ENCODE measurements at regions not wholly inside any gene's neighbourhood (a gene's known extent, or its start where the extent isn't known, plus 50 kb on each side); places are given as distances from the start of the nearest gene placed in this dataset.
A peak's percentile ranks its signal among the peaks of the same experiment; 100 is the strongest.

DNA sequence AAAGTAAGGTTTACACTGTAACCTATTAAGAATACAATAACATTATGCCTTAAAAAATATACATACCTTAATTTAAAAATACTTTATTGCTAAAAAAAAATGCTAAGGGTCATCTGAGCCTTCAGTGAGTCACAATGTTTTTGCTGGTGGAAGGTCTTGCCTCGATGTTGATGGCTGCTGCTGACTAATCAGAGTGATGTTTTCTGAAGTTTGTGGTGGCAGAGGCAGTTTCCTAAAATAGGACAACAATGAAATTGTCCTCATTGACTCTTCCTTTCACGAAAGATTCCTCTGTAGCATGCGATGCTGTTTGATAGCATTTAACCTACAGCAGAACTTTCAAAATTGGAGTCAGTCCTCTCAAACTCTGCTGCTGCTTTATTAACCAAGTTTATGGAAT is 97.6 kb downstream of the FAT3 start:
- no peak for DNase-seq

DNA sequence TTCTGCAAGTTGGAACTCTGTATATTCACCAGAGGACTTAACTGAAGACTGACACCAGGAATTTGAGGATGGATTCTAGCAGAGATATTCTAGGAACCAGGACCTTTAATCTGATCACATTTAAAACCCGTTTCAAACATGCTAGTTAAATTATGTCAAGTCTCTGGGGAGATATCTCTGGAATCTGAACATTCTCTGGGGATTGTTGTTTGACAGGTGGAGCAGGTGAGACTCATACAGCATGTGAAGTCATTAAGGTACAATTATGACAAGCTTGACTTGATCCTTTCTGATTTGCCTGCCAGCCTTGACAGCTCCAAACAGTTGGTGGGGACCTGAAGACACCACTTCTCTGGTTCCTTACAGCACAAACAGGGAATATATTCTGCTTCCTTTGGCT is 100.3 kb downstream of the FAT3 start:
- no peak for DNase-seq

DNA sequence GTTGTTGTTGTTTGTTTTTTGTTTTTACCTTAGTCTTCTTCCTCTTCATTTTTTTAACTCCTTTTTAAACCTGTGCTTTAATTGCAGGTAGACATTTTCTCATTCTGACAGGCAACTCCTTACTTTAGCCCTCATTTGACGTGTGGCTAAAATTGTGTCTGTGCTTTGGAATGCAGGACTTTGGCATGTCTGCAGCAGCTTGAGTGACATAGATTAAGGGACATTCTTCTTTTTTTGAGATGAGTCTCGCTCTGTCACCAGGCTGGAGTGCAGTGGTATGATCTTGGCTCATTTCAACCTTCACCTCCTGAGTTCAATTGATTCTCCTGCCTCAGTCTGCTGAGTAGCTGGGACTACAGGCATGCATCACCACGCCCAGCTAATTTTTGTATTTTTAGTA is 100.8 kb downstream of the FAT3 start:
- DNase-seq = no peak

DNA sequence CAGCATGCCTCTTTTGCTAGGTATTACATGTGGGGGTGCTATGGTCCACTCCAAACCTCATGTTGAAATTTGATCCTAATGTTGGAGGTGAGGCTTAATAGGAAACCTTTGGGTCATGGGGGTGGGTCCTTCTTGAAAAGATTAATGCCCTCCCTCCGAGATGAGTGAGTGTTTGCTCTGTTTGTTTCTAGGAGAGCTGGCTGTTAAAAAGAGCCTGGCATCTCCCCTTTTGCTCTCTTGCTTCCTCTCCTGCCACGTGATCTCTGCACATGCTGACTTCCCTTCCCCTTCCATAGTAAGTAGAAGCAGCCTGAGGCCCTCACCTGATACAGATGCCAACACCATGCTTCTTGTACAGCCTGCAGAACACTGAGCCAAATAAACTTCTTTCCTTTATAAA is 104.5 kb downstream of the FAT3 start:
- no peak for DNase-seq

DNA sequence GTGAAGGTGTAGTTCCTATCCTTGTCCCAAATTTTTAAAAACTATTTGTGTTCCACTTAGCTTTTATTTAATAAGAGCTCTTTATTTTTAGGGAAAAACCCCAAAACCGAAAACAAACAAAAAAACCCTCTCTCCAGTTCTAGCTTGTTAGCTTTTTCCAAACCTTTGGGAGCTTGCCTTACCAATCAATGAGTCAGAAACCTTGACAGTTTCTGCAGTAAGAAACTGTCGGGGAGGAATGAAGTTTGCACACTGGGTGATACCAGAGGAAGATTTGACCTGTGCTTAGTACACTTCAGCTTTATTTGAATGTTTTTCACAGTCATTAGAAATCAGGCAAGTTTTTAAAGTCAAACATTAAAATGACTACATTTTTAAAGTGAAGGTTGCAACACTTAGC is 105.0 kb downstream of the FAT3 start:
- DNase-seq = no peak

DNA sequence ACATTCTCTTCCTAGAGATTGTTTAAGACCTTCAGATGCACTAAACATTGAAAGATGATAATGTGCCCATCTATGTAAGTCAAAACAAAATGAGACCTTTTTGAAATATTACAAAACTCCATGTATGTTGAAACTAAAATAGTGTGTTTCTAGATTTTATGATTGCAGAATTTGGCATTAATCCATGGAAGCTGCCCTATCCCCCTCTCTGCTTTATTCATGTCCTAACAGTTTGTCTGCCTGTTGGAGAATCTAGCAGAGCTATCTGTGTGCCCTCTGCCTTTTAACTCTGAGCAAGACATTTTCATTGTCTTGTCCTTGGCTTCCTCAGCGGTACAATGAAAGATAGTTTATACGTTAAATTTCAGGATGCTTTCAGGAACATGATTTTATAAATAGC is 105.5 kb downstream of the FAT3 start:
- DNase-seq = no peak

DNA sequence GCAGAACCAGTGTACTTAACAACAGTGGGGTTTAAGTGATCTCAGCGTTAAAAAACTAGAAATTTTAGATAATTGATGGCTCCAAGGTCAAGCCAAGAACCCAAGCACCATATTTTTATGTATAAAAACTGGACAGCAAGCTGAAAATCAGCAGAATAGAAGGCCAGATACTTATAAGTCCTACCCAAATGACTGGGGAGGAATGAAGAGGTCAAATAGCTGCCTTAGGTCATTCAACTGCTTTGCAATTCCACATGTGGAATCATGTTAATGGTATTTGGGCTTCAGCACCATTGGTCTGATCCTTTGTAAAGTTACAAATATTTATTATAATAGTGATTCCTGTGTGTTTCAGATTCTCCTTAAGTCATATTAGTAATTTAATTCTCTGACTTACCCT is 108.4 kb downstream of the FAT3 start:
- DNase-seq = no peak

DNA sequence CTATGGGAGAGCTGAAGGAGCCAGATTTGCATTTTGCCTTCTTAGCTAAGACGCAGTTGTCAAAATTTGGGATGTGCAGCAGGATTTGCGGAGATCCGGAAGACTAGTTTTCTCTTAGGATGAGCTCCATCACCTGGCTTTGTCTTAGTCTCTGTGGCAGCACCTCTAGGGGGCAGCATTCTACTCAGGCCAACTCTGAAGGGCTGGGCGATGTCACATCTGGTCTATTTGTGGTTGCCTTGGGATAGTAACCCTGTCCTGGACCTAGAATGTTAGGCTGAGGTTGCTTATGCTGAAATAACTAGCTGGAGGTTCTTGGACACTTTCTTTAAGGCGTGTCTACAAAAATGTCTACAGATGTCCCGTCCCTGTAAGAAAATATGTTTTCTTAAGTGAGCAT is 116.2 kb downstream of the FAT3 start:
- DNase-seq = no peak

DNA sequence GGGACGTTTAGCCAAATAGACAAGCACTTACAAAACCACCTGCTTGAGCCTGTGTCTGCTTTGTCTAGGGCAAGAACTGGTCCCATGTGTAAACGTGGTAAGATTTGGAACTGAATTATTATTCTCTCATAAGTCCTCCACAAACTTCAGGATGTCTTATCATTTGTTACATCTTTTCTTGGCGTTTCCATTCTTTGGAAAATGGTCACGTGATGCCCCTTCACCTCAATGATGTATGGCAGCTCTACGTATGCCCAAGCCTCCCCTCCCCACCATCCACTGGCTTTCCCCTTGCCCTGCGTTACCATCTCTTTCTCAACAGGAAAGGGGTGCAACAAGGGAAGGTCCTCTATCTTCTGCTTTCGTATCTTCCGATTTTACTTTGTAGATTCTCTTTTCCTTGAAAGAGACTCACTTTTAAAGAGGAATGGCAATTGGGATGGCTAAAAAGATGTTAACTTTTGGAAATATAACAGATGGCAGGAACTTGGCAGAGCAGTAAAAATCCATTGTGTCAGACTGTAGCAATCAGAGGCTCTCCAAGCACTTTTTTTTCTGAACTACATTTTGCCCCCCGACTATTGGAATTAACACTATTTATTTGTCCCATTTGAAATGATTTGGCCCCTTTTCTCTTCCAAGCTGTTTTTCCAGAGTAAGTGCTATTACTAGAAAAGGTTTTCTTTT is 117.6 kb downstream of the FAT3 start:
- DNase-seq = no peak

DNA sequence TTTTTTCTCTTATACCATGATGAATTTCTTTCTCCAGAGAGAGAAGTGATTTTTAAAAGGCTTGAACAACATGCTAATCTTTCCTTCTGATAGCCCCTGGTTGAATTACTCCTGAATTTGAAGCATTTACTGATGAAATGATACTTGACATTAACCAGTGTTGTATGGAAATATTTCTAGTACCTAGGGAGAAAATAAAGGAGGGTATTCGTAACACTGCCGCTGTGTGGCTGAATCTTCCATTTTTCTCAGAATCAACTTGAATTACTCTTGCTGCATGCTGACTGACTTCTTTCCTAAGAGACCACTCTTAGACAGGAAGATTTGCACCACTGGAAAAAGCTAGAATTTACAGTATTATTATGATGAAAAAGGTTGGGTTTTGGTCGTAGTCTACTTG is 118.3 kb downstream of the FAT3 start:
- DNase-seq = no peak

DNA sequence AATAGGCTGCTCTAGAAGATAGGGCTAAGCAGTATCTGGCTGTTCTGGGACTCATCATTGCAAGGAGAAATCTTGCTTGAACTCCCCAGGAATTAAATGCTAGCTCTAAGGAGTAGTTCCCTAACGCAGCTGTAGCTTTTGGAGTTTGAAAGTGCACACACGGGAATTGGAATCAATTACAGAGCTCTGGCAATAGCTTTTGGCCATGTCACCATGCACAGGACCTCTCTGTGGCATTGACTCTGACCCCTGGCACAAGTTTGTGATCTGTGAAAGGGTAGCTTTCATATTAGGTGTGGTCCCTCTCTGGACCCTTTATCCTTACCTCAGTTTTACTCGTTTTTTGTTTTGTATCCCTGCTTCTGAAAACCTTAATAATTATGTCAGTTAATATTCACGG is 121.6 kb downstream of the FAT3 start:
- DNase-seq = no peak

DNA sequence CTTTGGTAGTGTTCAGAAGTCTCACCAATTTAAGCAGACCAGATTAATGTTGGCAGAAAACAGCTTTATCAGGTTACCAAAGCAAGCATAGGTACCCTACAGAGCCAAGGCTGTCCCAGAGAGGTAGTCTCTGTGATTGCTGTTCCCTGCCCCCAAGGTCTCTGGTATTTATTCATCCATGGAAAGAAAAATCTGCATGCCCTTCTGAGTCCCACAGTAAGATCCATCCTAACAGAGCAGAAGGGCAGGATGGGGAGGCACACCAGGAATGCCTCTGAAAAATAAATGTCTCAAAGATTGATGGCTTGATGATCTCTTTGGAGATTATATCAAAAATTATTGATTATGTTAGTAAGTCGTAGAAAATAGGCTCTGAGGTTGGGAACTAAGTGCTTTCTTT is 122.8 kb downstream of the FAT3 start:
- no peak for DNase-seq

DNA sequence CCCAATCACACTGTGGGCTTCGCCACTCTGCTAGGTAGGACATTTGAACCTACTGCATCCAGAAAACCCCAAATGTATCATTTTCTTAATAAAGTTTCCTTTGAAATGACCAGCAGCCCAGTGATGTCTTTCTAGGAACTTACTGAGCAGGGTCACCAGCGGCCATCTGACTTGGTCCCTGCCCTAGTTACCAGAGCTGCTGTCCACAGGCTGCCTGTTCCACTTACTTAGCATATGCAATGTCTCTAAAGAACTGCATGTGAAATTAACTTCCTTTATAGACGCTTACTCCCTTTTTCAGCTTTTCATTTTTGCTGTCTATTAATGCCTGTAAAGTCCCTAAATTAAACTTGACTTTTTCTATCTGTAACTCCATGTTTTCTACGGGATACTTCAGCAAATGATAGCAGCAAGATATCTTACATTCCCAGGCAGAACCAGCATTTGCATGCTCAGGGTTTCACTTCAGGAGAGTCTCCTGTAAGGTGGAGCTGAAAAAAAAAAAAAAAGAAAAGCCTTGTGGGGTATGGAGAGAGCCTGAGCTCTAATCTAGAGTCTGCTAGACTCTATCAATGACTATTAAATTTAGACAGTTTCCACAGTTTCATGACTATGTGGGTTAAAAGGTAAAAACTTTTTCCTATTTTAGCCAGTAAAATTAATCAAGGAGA is 125.0 kb downstream of the FAT3 start:
- DNase-seq = no peak

DNA sequence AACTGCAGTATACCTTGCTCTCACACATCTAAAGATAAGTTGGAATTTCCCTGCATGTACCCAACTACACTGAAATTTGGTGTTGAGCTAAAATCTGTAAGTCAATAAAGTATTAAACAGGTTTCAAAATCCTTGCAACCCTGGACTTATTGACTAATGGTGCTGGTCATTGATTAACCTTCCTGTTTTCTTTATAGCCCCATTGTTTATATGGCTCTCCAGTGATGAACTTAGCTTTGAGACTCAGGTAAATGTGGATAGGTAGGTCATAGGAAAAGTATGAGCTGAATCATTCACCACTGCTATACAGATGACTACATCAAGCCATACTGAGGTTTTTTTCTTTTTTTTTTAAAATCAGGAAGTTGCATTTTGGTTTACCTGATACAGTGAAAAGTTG is 132.7 kb downstream of the FAT3 start:
- DNase-seq = peak; percentile 86

DNA sequence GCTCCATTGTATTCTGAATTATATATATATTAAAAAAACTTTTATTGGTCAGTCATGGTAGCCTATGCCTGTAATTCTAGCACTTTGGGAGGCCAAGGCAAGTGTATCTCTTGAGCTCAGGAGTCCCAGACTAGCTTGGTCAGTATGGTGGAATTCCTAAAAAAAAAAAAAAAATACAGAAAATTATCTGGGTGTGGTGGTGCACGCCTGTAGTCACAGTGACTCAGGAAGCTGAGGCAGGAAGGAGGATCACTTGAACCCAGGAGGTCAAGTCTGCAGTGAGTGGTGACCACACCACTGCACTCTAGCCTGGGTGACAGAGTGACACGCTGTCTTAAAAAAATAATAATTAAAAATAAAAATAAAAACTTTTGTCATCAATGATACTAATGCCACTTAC is 133.2 kb downstream of the FAT3 start:
- no peak for DNase-seq

DNA sequence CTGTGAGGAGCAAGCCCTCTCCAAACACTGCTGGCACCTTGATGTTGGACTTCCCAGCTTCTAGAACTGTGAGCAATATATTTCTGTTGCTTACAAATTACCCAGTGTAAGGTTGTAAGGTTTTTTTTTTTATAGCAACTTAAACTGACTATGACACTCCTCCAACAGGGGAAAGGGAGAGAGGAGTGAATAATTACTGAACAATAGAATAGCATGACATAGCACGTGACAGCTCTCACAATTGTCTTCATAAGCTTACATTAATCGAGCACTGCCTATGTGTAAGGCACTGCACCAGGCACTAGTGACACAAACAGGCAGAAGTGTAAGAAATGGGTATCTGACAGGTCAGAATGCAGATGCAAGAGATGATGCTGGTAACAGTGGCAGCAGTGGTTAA is 136.9 kb downstream of the FAT3 start:
- DNase-seq = no peak

DNA sequence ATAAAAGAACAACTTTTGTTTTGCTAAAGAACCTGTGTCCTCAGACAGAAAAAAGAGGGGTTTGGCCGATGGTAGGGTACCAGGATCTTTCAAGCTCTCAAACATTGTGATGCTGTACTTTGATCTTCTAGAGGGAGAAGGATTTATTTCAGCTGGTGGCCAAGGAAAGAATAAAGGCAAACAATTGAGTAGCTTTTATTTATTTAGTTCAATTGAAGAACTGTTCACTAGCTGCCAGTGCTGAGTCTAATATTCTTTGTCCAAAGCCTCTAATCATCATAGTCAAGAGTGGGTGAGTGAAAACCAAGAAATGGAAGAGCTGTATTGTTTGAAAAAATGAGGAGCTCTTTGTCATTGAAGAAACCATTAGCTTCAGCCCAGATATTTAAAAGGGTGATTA is 138.4 kb downstream of the FAT3 start:
- DNase-seq = no peak

DNA sequence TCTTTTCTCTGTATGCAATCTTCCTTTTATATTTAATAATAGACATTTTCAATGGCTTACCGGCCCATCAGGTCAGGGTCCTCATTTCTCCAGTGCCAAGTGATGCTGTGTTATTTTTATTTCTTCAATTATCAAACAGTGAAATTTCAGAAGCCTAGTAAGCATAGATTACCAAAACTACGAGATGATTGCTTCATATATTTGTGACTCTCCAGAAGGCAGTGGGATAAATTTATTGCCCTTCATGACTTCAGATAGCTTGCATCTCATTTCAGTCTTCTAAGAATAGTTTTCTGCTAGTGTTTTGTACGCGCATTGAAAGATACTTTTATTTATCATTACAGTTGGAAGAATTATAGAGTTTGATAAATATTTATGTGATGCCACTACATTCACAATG is 139.6 kb downstream of the FAT3 start:
- no peak for DNase-seq

DNA sequence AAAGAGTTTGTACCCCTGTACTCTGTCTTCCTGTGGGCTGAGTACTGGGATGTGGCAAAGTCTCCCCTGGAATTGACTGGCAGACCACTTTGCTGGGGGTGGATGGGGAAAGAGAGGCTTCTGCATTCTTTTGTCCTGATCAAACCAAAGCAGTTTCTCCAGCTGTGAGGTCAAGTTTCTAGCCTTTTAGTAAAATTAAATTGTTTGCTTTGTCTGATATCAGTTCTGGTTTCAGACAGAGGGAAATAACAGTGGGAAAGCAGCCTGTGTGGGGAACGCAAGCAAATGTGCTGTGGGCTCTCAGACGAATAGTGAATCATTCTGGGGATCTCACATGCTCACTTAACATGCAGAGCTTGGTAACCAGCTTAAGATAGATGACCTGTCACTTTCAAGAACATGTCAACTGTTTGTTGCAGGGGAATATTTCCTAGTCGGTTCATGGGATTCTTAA is 151.6 kb downstream of the FAT3 start:
- DNase-seq = peak; percentile 34

DNA sequence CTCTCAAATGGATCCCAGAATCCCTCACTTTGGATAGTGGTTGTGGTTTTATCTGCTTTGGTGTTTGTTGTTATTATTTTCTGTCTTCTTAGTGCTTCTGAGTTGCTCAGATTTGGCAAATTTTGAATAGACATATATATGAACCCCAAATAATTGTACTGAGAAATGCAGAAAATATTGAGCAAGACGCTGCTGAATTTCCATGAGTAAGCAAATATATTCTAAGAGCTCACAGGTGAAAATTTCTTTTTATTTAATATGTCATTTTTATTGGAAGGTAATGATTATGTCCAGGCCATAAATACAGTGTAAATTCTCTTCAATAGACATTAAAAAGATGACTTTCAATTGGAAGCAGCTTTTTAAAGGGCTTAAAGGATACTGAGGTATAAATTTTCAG is 152.1 kb downstream of the FAT3 start:
- DNase-seq = no peak

DNA sequence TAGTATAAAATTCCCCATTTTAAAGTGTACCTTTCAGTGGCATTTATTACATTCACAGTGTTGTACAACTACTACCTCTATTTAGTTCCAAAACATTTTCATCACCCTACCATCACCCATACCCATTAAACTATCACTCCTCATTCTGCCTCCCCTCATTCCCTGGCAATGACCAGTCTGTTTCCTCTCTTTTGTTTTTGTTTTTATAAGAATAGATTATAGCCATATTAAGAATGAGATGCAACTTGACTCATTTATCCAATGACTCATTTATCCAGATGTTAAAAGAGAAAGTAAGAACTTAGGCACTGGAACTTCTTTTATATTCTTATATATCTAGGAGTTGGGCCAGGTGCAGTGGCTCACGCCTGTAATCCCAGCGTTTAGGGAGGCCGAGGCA is 156.3 kb downstream of the FAT3 start:
- peak; percentile 84 for DNase-seq

DNA sequence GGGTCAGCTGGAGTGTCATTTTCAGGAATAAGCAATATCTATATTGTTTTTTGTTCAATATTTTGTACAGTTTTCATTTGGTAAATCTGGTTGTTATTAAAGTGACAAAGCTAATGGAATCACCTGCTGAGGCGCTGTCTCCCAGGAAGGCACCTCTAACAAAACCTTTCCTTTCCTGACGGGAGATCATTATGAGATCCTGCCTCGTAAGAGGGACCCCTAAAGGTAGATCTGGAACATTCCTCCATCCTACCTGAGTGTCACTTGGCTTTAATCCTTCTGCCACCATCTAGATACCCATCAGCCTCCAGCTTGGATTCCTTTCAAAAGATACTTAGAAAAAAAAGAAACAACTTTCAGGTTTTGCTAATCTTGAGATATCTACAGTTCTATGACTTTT is 157.7 kb downstream of the FAT3 start:
- DNase-seq = no peak

DNA sequence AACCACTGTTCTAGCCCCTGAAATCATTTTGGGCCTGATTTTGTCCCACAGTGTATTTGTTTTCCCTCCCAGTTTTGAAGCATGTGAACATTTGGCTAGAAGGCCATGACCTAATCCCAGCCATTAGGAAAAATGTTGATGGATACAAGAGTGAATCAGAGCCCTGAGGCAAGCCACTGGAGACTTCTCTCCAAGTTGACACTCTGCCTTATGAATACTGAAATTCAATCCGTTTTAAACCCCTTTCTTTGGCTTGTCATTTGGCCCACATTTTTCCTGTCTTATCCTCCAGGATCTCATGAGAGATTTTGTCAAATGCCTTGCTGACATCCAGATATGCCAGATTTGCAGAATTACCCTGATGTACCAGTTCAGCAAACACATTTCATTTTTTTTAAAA is 158.8 kb downstream of the FAT3 start:
- no peak for DNase-seq

DNA sequence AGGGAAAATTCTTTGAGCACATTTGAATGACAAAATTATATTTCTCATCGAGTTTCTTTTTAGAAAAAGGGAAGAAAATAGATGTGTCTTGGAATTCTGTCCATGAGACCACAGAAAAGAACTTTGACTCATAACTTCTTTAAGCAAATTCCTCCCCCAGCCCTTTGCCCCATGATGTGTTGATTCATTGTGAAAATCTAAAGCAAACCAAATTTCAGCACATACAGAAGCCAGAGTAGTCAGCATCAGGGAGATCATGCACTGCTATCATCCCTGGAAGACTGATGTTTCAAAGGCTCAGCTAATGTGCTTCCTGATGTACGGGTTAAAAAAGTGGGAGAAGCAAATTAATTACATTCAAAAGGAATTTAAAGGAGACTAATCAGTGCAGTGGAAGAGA is 159.7 kb downstream of the FAT3 start:
- DNase-seq = no peak

DNA sequence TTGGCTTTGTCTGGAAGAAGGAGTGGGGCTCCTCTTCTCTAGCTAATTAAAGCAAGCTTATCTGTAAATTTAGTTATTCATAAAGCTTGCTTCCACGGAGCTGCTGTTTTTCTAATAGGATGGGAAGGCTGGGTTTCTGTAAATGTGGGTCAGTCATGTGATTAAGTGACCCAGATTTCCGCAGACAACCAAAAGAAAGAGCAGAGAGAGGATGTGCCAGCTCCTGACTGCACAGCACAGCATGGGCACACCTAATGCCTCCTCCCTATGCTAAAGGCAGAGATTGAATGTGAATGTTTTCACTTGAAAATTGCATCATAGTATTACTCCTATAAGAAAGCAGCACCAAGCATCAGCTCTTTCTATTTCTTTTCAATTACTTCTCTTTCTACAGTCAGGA is 160.2 kb downstream of the FAT3 start:
- DNase-seq = no peak

All from kidney glomerular epithelial cell (primary cell).